NCI-H187 (cell line): ENCODE measurements at regions not wholly inside any gene's neighbourhood (a gene's known extent, or its start where the extent isn't known, plus 50 kb on each side); places are given as distances from the start of the nearest gene placed in this dataset.
"Not testable (repeated sequence)": the region's sequence is repeated elsewhere in the genome, so short reads cannot be mapped to it uniquely, and the experiment has no call there.

Source experiments
- DNase-seq, 2 experiments: peaks; one replicate each; lab custom pipeline; 2025; lab: John Stamatoyannopoulos, UW

- DNase-seq: no peak
Observed at GRCh38 chr3:88291486-88291885, 141.7 kb downstream of the C3orf38 start.

- no peak for DNase-seq
Observed at GRCh38 chr3:88298189-88298588, 148.4 kb downstream of the C3orf38 start.

GRCh38 chr3:88301273-88301995 is 151.7 kb downstream of the C3orf38 start:
- no peak for DNase-seq

GRCh38 chr3:88301996-88302393 is 152.2 kb downstream of the C3orf38 start:
- DNase-seq: no peak

- DNase-seq: not testable (repeated sequence)
Observed at GRCh38 chr3:88303331-88303904, 153.7 kb downstream of the C3orf38 start.

GRCh38 chr3:88307666-88308065 is 157.9 kb downstream of the C3orf38 start:
- DNase-seq: no peak

DNA sequence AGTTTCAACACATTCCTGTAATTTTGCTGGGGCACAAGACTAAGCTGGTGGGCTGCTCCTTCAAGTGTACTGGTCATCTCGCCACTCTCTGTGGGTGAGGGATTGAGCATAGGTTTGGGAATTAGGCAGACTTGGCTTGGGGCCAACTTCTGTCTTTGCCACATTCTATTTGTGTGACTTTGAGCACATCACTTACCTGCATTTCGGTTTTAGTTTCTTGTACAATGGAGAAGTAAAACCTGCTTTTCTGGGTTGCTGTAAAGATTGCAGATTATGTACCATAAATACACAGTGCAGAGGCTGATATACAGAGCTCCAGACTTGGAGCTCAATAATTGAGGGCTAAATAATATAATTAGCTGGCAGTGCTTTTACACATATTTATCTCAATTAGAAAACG is 162.1 kb downstream of the C3orf38 start:
- no peak for DNase-seq

- DNase-seq: no peak
Observed at GRCh38 chr3:88312256-88312655, 162.5 kb downstream of the C3orf38 start.

GRCh38 chr3:88318067-88318466 is 168.3 kb downstream of the C3orf38 start:
- no peak for DNase-seq

- no peak for DNase-seq
Observed at GRCh38 chr3:88321363-88322050, 171.7 kb downstream of the C3orf38 start.

- no peak for DNase-seq
Observed at GRCh38 chr3:88324788-88325187, 175.0 kb downstream of the C3orf38 start.

DNA sequence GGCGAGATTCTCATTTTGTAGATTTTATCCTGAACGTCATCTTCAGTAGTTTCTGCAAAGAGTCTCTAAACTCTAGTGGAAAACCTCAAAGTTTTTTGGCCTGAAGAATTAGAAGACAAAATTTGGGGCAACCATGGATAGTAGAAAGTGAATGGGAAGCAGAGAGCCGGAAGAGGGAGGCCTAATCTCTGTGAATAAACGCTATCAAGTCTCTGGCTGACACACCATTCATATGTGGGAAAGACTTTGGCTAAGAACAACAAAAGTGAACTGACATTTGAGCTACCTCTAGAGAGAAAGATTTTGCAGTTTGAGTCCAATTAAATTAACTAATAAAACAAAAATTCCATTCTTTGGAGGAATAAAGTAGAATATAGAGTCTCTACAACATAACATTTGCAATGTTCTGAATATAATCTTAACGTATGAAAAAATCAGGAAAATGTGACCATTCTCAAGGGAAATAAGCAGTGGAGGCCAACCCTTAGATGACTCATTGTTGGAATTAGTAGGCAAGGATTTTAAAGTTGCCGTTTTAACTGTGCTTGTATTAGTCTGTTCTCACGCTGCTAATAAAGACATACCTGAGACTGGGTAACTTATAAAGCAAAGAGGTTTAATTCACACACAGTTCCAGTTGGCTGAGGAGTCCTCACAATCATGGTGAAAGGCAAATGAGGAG is 184.6 kb downstream of the C3orf38 start:
- DNase-seq: no peak

DNA sequence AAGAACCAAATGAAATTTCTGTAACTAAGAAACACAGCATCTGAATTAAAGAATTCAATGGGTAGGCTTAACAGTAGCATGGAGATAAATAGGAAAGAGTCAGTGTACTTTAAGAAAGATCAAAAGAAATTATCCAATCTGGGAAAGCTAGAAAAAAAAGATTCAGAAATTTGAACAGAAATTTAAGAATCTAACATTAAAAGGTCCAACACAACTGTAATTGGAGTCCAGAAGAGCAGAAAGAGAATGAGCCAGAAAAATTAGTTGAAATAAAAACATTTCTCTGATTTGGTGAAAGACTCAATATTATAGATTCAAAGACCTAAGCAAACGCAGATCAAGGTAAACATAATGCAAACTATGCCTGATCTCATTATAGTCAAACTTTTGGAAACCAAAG is 187.1 kb downstream of the C3orf38 start:
- no peak for DNase-seq

- no peak for DNase-seq
Observed at GRCh38 chr3:88343264-88343663, 193.5 kb downstream of the C3orf38 start.

DNA sequence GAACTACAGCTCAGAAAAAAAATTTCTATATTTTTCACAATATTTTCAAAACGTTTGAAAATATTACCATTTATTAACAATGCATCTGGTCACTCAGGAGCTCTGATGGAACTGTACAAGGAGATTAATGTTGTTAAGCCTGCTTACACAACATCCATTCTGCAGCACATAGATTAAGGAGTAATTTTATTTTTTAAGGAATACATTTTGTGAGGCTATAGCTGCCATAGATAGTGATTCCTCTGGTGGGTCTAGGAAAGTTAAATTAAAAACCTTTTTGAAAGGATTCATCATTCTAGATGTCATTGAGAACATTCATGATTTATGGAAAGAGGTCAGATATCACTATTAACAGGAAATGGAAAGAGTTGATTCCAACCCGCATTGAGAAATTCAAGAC is 196.9 kb downstream of the C3orf38 start:
- no peak for DNase-seq

- DNase-seq: no peak
Observed at GRCh38 chr3:88362428-88362827, 212.7 kb downstream of the C3orf38 start.

GRCh38 chr3:88364926-88365325 is 215.2 kb downstream of the C3orf38 start:
- DNase-seq: no peak

GRCh38 chr3:88369337-88369736 is 219.6 kb downstream of the C3orf38 start:
- no peak for DNase-seq

DNA sequence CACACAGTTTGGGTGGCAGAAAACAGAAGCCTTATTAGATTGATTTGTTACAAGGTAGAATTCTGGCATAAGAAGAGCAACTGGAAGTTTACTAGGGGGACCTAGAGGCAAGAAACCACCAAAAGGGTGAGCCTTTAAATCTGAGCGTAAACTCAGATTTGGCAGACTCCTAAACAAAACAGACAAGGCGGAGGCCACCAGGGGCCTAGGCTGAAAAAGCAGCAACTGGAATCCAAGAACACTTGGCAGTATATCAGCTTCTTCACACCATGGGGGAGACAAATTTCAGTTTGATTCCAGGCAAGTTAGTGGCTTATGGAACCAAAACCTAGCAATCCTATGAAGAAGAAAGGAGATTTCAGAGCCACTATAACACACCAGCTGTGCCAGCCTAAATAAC is 220.0 kb downstream of the C3orf38 start:
- DNase-seq: no peak

- DNase-seq: no peak
Observed at GRCh38 chr3:88385090-88385489, 235.3 kb downstream of the C3orf38 start.

- DNase-seq: no peak
Observed at GRCh38 chr3:88398581-88398980, 248.8 kb downstream of the C3orf38 start.

DNA sequence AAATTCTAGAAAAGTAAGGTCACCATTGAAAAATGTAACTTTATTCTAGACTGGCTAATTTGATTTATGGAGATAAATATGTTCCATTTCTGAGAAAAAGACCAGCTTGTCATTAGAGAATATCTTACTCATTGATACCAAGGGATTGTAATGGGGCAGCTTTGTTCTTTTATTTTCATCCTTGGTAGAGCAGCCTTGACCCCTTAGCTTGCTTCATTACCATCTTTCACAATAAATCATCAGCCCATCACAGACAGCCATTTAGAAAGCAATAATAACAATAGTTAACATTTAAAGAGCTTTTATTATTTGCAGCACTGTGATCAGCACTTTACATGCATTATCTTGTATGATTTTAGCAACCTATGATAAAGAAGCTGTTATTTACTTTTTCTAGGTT is 253.6 kb downstream of the C3orf38 start:
- DNase-seq: no peak

DNA sequence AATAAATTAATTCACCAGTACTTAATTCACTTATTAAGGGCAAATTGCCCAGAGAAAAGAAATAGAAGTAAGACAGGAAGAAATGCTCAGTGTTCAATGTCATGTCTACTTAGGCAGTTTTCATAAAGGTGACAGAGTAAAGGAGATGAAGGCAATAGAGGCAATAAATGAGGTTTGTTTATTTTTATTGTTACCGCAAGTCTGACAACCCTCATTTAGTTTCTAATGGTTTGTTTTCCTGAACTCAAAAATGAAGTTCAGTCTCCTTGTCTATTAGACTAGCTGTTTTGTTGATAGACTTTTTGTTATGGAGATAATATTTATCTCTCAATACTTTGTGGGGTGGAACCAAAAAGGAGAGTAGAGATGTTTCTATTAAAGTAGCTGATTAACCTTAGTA is 258.3 kb downstream of the C3orf38 start:
- no peak for DNase-seq
